ENCODE measurements at regions not wholly inside any gene's neighbourhood (a gene's known extent, or its start where the extent isn't known, plus 50 kb on each side); places are given as distances from the start of the nearest gene placed in this dataset.
"Not testable (repeated sequence)": the region's sequence is repeated elsewhere in the genome, so short reads cannot be mapped to it uniquely, and the experiment has no call there.

DNA sequence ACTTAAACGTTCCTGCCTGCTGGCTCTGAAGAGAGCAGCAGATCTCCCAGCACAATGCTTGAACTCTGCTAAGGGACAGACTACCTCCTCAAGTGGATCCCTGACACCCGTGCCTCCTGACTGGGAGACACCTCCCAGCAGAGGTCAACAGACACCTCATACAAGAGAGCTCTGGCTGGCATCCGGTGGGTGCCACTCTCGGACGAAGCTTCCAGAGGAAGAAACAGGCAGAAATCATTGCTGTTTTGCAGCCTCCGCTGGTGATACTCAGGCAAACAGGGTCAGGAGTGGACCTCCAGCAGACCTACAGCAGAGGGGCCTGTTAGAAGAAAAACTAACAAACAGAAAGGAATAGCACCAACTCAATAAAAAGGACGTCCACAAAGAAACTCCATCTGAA is 310.2 kb downstream of the PAPSS1 start:
- H2AFZ ChIP-seq (ENCODE audit: control insufficient read depth, low read depth, low read length); H3K27me3 ChIP-seq (replicated peaks in 1 of 2; ENCODE audit: control insufficient read depth in 2 of 2, insufficient read depth in 2 of 2, low read length in 1 of 2); H3K9ac ChIP-seq (ENCODE audit: control insufficient read depth, insufficient read depth, low read length); DNase-seq (ENCODE audit: low read depth, low spot score); H3K36me3 ChIP-seq (ENCODE audit: control insufficient read depth in 2 of 2, insufficient read depth in 2 of 2, low read length in 1 of 2); CTCF ChIA-PET; H3K27ac ChIP-seq (ENCODE audit: control insufficient read depth, insufficient read depth); ATAC-seq; RAD21 ChIA-PET (ENCODE audit: unreplicated experiment); H4K20me1 ChIP-seq (ENCODE audit: control insufficient read depth, insufficient read depth); POLR2A ChIA-PET; H3K4me3 ChIP-seq; H3K4me1 ChIP-seq (ENCODE audit: control insufficient read depth, insufficient read depth, low read length); FAIRE-seq; in situ Hi-C loops (cut with MboI); intact Hi-C loops (cut with micrococcal nuclease; ENCODE audit: unreplicated experiment); BruUV-seq (replicated peaks); H3K9me3 ChIP-seq (replicated peaks; ENCODE audit: control insufficient read depth, insufficient read depth, low read length); H3K79me2 ChIP-seq (ENCODE audit: control insufficient read depth, insufficient read depth, low read length); SMC1A ChIA-PET (ENCODE audit: uncharacterized antibody, unreplicated experiment); H3K4me2 ChIP-seq (ENCODE audit: control insufficient read depth, insufficient read depth): not testable (repeated sequence)
- 46% methylated on average over 7 of the region's 7 CpGs for WGBS (ENCODE audit: insufficient coverage, insufficient replicate concordance, low lambda C conversion rate, missing lambda C conversion rate)

DNA sequence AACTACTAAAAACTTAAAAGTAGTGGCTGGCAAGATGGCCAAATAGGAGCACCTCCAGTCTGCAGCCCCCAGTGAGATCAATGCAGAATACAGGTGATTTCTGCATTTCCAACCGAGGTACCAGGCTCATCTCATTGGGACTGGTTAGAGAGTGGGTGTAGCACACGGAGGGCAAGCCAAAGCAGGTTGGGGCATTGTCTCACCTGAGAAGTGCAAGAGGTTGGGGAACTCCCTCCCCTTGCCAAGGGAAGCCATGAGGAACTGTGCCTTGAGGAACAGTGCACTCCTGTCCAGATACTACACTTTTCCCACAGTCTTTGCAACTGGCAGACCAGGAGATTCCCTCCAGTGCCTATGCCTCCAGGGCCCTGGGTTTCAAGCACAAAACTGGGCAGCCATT is 311.1 kb downstream of the PAPSS1 start:
- Histone ChIP-seq H3K27me3 (replicated peaks in 1 of 2; ENCODE audit: control insufficient read depth in 2 of 2, insufficient read depth in 2 of 2, low read length in 1 of 2) (no peaks in the 10 kb centered on the region), H3K36me3 (ENCODE audit: control insufficient read depth in 2 of 2, insufficient read depth in 2 of 2, low read length in 1 of 2) (no peaks in the 10 kb centered on the region), H3K4me1 (ENCODE audit: control insufficient read depth, insufficient read depth, low read length) (no peaks in the 10 kb centered on the region), H4K20me1 (ENCODE audit: control insufficient read depth, insufficient read depth) (no peaks in the 10 kb centered on the region), H3K9me3 (replicated peaks; ENCODE audit: control insufficient read depth, insufficient read depth, low read length) (no peaks in the 10 kb centered on the region), H3K79me2 (ENCODE audit: control insufficient read depth, insufficient read depth, low read length) (no peaks in the 10 kb centered on the region), H3K27ac (ENCODE audit: control insufficient read depth, insufficient read depth) (no peak overlapping the region), H3K9ac (ENCODE audit: control insufficient read depth, insufficient read depth, low read length) (no peak overlapping the region), H3K4me3 (no peak overlapping the region), H3K4me2 (ENCODE audit: control insufficient read depth, insufficient read depth) (no peak overlapping the region), H2AFZ (ENCODE audit: control insufficient read depth, low read depth, low read length) (no peak overlapping the region)
- ATAC-seq (no peak), DNase-seq (ENCODE audit: low read depth, low spot score) (no peak), FAIRE-seq (no peak)
- BruUV-seq (replicated peaks), result no TSS peak
- intact Hi-C loops (cut with micrococcal nuclease; ENCODE audit: unreplicated experiment), result no loop called here
- WGBS (ENCODE audit: insufficient coverage, insufficient replicate concordance, low lambda C conversion rate, missing lambda C conversion rate), result 17% methylated on average over 2 of the region's 2 CpGs
- ChIA-PET POLR2A (no interaction called here), RAD21 (ENCODE audit: unreplicated experiment) (no interaction called here), CTCF (no interaction called here), SMC1A (ENCODE audit: uncharacterized antibody, unreplicated experiment) (no interaction called here)
- in situ Hi-C loops (cut with MboI), result no loop called here
- TF ChIP-seq SMAD1 (IDR thresholded peaks at IDR 0.05; ENCODE audit: low read depth, partially characterized antibody) (no peak), ASH2L (IDR thresholded peaks at IDR 0.05; ENCODE audit: borderline replicate concordance, low read depth) (no peak), YBX1 (IDR thresholded peaks at IDR 0.05) (no peak), RELA (IDR thresholded peaks at IDR 0.05; ENCODE audit: borderline replicate concordance, partially characterized antibody) (no peak), HCFC1 (IDR thresholded peaks at IDR 0.05; ENCODE audit: low read length) (no peak), TARDBP (IDR thresholded peaks at IDR 0.05; ENCODE audit: borderline replicate concordance) (no peak), CBFB (IDR thresholded peaks at IDR 0.05; ENCODE audit: low read depth) (no peak), ZNF217 (IDR thresholded peaks at IDR 0.05) (no peak), SUPT20H (IDR thresholded peaks at IDR 0.05; ENCODE audit: borderline replicate concordance, control insufficient read depth, low read depth, low read length) (no peak), SPI1 (IDR thresholded peaks at IDR 0.05; ENCODE audit: borderline replicate concordance, insufficient read depth, low read depth, low read length) (no peak), SMARCA5 (IDR thresholded peaks at IDR 0.05) (no peak), CHD2 (IDR thresholded peaks at IDR 0.05; ENCODE audit: borderline replicate concordance, low read depth, low read length) (no peak)
- TF ChIP-seq, protein P1, sequence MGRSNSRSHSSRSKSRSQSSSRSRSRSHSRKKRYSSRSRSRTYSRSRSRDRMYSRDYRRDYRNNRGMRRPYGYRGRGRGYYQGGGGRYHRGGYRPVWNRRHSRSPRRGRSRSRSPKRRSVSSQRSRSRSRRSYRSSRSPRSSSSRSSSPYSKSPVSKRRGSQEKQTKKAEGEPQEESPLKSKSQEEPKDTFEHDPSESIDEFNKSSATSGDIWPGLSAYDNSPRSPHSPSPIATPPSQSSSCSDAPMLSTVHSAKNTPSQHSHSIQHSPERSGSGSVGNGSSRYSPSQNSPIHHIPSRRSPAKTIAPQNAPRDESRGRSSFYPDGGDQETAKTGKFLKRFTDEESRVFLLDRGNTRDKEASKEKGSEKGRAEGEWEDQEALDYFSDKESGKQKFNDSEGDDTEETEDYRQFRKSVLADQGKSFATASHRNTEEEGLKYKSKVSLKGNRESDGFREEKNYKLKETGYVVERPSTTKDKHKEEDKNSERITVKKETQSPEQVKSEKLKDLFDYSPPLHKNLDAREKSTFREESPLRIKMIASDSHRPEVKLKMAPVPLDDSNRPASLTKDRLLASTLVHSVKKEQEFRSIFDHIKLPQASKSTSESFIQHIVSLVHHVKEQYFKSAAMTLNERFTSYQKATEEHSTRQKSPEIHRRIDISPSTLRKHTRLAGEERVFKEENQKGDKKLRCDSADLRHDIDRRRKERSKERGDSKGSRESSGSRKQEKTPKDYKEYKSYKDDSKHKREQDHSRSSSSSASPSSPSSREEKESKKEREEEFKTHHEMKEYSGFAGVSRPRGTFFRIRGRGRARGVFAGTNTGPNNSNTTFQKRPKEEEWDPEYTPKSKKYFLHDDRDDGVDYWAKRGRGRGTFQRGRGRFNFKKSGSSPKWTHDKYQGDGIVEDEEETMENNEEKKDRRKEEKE (IDR thresholded peaks at IDR 0.05), result no peak
